ENCODE measurements at regions not wholly inside any gene's neighbourhood (a gene's known extent, or its start where the extent isn't known, plus 50 kb on each side); places are given as distances from the start of the nearest gene placed in this dataset.

GRCh38 chr2:240367721-240368120, 67.7 kb upstream of the GPC1 start:
- no peak for TF ChIP-seq CTCF (IDR thresholded peaks at IDR 0.05)
- H3K36me3 Mint-ChIP-seq (ENCODE audit: low read depth) = no peaks in the 10 kb centered on the region
- peaks cover 45% of the 10 kb centered on the region for H3K4me1 Mint-ChIP-seq (ENCODE audit: low read depth)
- DNase-seq (ENCODE audit: low spot score) = no peak
- H3K4me3 Mint-ChIP-seq (ENCODE audit: unreplicated experiment) = no peak overlapping the region
- H3K9me3 Mint-ChIP-seq (ENCODE audit: low read depth) = no peaks in the 10 kb centered on the region
- no peak overlapping the region for H3K27ac Mint-ChIP-seq (ENCODE audit: unreplicated experiment)
- H3K27me3 Mint-ChIP-seq (ENCODE audit: low read depth) = no peaks in the 10 kb centered on the region

- H3K27ac Mint-ChIP-seq (ENCODE audit: unreplicated experiment) = peak overlapping the region; percentile 63
Measured at GRCh38 chr2:240368781-240369331, 66.6 kb upstream of the GPC1 start.

GRCh38 chr2:240369335-240369734, 66.1 kb upstream of the GPC1 start:
- H3K4me3 Mint-ChIP-seq (ENCODE audit: unreplicated experiment) = no peak overlapping the region
- no peaks in the 10 kb centered on the region for H3K36me3 Mint-ChIP-seq (ENCODE audit: low read depth)
- no peaks in the 10 kb centered on the region for H3K9me3 Mint-ChIP-seq (ENCODE audit: low read depth)
- peaks cover 61% of the 10 kb centered on the region for H3K4me1 Mint-ChIP-seq (ENCODE audit: low read depth)
- no peaks in the 10 kb centered on the region for H3K27me3 Mint-ChIP-seq (ENCODE audit: low read depth)
- peak overlapping the region; percentile 90 for H3K27ac Mint-ChIP-seq (ENCODE audit: unreplicated experiment)
- no peak for TF ChIP-seq CTCF (IDR thresholded peaks at IDR 0.05)
- no peak for DNase-seq (ENCODE audit: low spot score)

More at GRCh38 chr2:240368781-240369331, 66.6 kb upstream of the GPC1 start:
- Mint-ChIP-seq H3K27me3 (ENCODE audit: low read depth) (no peaks in the 10 kb centered on the region), H3K4me3 (ENCODE audit: unreplicated experiment) (no peak overlapping the region), H3K4me1 (ENCODE audit: low read depth) (peaks cover 56% of the 10 kb centered on the region), H3K36me3 (ENCODE audit: low read depth) (no peaks in the 10 kb centered on the region), H3K9me3 (ENCODE audit: low read depth) (no peaks in the 10 kb centered on the region)
- DNase-seq (ENCODE audit: low spot score) = no peak
- no peak for TF ChIP-seq CTCF (IDR thresholded peaks at IDR 0.05)

- H3K4me3 Mint-ChIP-seq (ENCODE audit: unreplicated experiment) = no peak overlapping the region
- H3K27ac Mint-ChIP-seq (ENCODE audit: unreplicated experiment) = peak overlapping the region; percentile 90
Measured at GRCh38 chr2:240369801-240370585, 65.5 kb upstream of the GPC1 start.

More at GRCh38 chr2:240369801-240370585, 65.5 kb upstream of the GPC1 start:
- DNase-seq (ENCODE audit: low spot score) = no peak
- TF ChIP-seq CTCF (IDR thresholded peaks at IDR 0.05) = peak; percentile 23
- Mint-ChIP-seq H3K27me3 (ENCODE audit: low read depth) (no peaks in the 10 kb centered on the region), H3K36me3 (ENCODE audit: low read depth) (no peaks in the 10 kb centered on the region), H3K9me3 (ENCODE audit: low read depth) (no peaks in the 10 kb centered on the region), H3K4me1 (ENCODE audit: low read depth) (peaks cover 68% of the 10 kb centered on the region)
